ENCODE measurements at regions not wholly inside any gene's neighbourhood (a gene's known extent, or its start where the extent isn't known, plus 50 kb on each side); places are given as distances from the start of the nearest gene placed in this dataset.
A peak's percentile ranks its signal among the peaks of the same experiment; 100 is the strongest.
"Not testable (repeated sequence)": the region's sequence is repeated elsewhere in the genome, so short reads cannot be mapped to it uniquely, and the experiment has no call there.

- H3K9me3 ChIP-seq (ENCODE audit: control insufficient read depth, low read length) = no peaks in the 10 kb centered on the region
- H3K4me1 ChIP-seq (ENCODE audit: control insufficient read depth in 1 of 2, insufficient read depth in 2 of 2, low read length in 2 of 2) = no peaks in the 10 kb centered on the region
- no peak overlapping the region for H3K27ac ChIP-seq (ENCODE audit: low read depth in 1 of 2, low read length in 2 of 2)
- ATAC-seq (ENCODE audit: low FRiP score) = no peak
- H3K4me3 ChIP-seq (ENCODE audit: low read length in 2 of 2) = no peak overlapping the region
- no peak for DNase-seq
- no peaks in the 10 kb centered on the region for H3K36me3 ChIP-seq (ENCODE audit: control insufficient read depth in 1 of 2, insufficient read depth in 2 of 2, low read length in 1 of 2)
- intact Hi-C loops (cut with DNase I) = no loop called here
- WGBS, 2 donors = 88 to 89% methylated on average over 17 of the region's 17 CpGs
- peaks cover 0 to 1% of the 10 kb centered on the region in 2 donors for H3K27me3 ChIP-seq (ENCODE audit: control insufficient read depth in 1 of 2, insufficient read depth in 2 of 2, low read length in 1 of 2)
Observed at GRCh38 chr5:1656271-1656975, 132.7 kb upstream of the LPCAT1 start.

- Histone ChIP-seq H3K4me1 (ENCODE audit: control insufficient read depth in 1 of 2, insufficient read depth in 2 of 2, low read length in 2 of 2) (no peaks in the 10 kb centered on the region), H3K27ac (ENCODE audit: low read depth in 1 of 2, low read length in 2 of 2) (no peak overlapping the region), H3K4me3 (ENCODE audit: low read length in 2 of 2) (no peak overlapping the region), H3K27me3 (ENCODE audit: control insufficient read depth in 1 of 2, insufficient read depth in 2 of 2, low read length in 1 of 2) (peaks cover 0 to 1% of the 10 kb centered on the region in 2 donors), H3K9me3 (ENCODE audit: control insufficient read depth, low read length) (no peaks in the 10 kb centered on the region), H3K36me3 (ENCODE audit: control insufficient read depth in 1 of 2, insufficient read depth in 2 of 2, low read length in 1 of 2) (no peaks in the 10 kb centered on the region)
- intact Hi-C loops (cut with DNase I) = no loop called here
- DNase-seq = no peak
- no peak for ATAC-seq (ENCODE audit: low FRiP score)
- 87 to 90% methylated on average over 27 of the region's 27 CpGs for WGBS, 2 donors
Observed at GRCh38 chr5:1655496-1656270, 131.9 kb upstream of the LPCAT1 start.

GRCh38 chr5:1654786-1655495 is 131.2 kb upstream of the LPCAT1 start:
- Histone ChIP-seq H3K36me3 (ENCODE audit: control insufficient read depth in 1 of 2, insufficient read depth in 2 of 2, low read length in 1 of 2) (no peaks in the 10 kb centered on the region), H3K27ac (ENCODE audit: low read depth in 1 of 2, low read length in 2 of 2) (no peak overlapping the region), H3K4me3 (ENCODE audit: low read length in 2 of 2) (no peak overlapping the region), H3K4me1 (ENCODE audit: control insufficient read depth in 1 of 2, insufficient read depth in 2 of 2, low read length in 2 of 2) (no peaks in the 10 kb centered on the region), H3K9me3 (ENCODE audit: control insufficient read depth, low read length) (no peaks in the 10 kb centered on the region), H3K27me3 (ENCODE audit: control insufficient read depth in 1 of 2, insufficient read depth in 2 of 2, low read length in 1 of 2) (peaks cover 0 to 1% of the 10 kb centered on the region in 2 donors)
- intact Hi-C loops (cut with DNase I) = no loop called here
- WGBS, 2 donors = 66 to 71% methylated on average over 11 to 13 of the region's 13 CpGs
- ATAC-seq (ENCODE audit: low FRiP score) = no peak
- no peak for DNase-seq

- ATAC-seq (ENCODE audit: low FRiP score) = peak; percentile 86
- H3K27ac ChIP-seq (ENCODE audit: low read depth in 1 of 2, low read length in 2 of 2); H3K4me3 ChIP-seq (ENCODE audit: low read length in 2 of 2); intact Hi-C loops (cut with DNase I); H3K4me1 ChIP-seq (ENCODE audit: control insufficient read depth in 1 of 2, insufficient read depth in 2 of 2, low read length in 2 of 2); H3K27me3 ChIP-seq (ENCODE audit: control insufficient read depth in 1 of 2, insufficient read depth in 2 of 2, low read length in 1 of 2); H3K36me3 ChIP-seq (ENCODE audit: control insufficient read depth in 1 of 2, insufficient read depth in 2 of 2, low read length in 1 of 2); H3K9me3 ChIP-seq (ENCODE audit: control insufficient read depth, low read length); DNase-seq: not testable (repeated sequence)
- 7 to 8% methylated on average over 33 to 52 of the region's 60 CpGs for WGBS, 2 donors
Observed at GRCh38 chr5:1653698-1654651, 130.2 kb upstream of the LPCAT1 start.

- H3K27ac ChIP-seq (ENCODE audit: low read depth in 1 of 2, low read length in 2 of 2) = no peak overlapping the region
- 15 to 19% methylated on average over 32 to 35 of the region's 35 CpGs for WGBS, 2 donors
- no peaks in the 10 kb centered on the region for H3K9me3 ChIP-seq (ENCODE audit: control insufficient read depth, low read length)
- no peaks in the 10 kb centered on the region for H3K4me1 ChIP-seq (ENCODE audit: control insufficient read depth in 1 of 2, insufficient read depth in 2 of 2, low read length in 2 of 2)
- H3K4me3 ChIP-seq (ENCODE audit: low read length in 2 of 2) = no peak overlapping the region
- H3K27me3 ChIP-seq (ENCODE audit: control insufficient read depth in 1 of 2, insufficient read depth in 2 of 2, low read length in 1 of 2) = peaks cover 0 to 1% of the 10 kb centered on the region in 2 donors
- DNase-seq (peak in 1 of 2 donors; percentile 47), ATAC-seq (ENCODE audit: low FRiP score) (no peak)
- intact Hi-C loops (cut with DNase I) = no loop called here
- no peaks in the 10 kb centered on the region for H3K36me3 ChIP-seq (ENCODE audit: control insufficient read depth in 1 of 2, insufficient read depth in 2 of 2, low read length in 1 of 2)
Observed at GRCh38 chr5:1652873-1653697, 129.3 kb upstream of the LPCAT1 start.

- no peaks in the 10 kb centered on the region for H3K4me1 ChIP-seq (ENCODE audit: control insufficient read depth in 1 of 2, insufficient read depth in 2 of 2, low read length in 2 of 2)
- intact Hi-C loops (cut with DNase I) = no loop called here
- ATAC-seq (ENCODE audit: low FRiP score) (no peak), DNase-seq (peak in 1 of 2 donors; percentile 60)
- peaks cover 0 to 1% of the 10 kb centered on the region in 2 donors for H3K27me3 ChIP-seq (ENCODE audit: control insufficient read depth in 1 of 2, insufficient read depth in 2 of 2, low read length in 1 of 2)
- H3K27ac ChIP-seq (ENCODE audit: low read depth in 1 of 2, low read length in 2 of 2) = no peak overlapping the region
- no peak overlapping the region for H3K4me3 ChIP-seq (ENCODE audit: low read length in 2 of 2)
- no peaks in the 10 kb centered on the region for H3K9me3 ChIP-seq (ENCODE audit: control insufficient read depth, low read length)
- WGBS, 2 donors = 51 to 53% methylated on average over 12 to 13 of the region's 13 CpGs
- H3K36me3 ChIP-seq (ENCODE audit: control insufficient read depth in 1 of 2, insufficient read depth in 2 of 2, low read length in 1 of 2) = no peaks in the 10 kb centered on the region
Observed at GRCh38 chr5:1651971-1652872, 128.5 kb upstream of the LPCAT1 start.

GRCh38 chr5:1651250-1651649 is 127.5 kb upstream of the LPCAT1 start:
- DNase-seq (peak in 1 of 2 donors; percentile 51), ATAC-seq (ENCODE audit: low FRiP score) (no peak)
- Histone ChIP-seq H3K4me1 (ENCODE audit: control insufficient read depth in 1 of 2, insufficient read depth in 2 of 2, low read length in 2 of 2) (no peaks in the 10 kb centered on the region), H3K27me3 (ENCODE audit: control insufficient read depth in 1 of 2, insufficient read depth in 2 of 2, low read length in 1 of 2) (peaks cover 0 to 1% of the 10 kb centered on the region in 2 donors), H3K9me3 (ENCODE audit: control insufficient read depth, low read length) (no peaks in the 10 kb centered on the region), H3K4me3 (ENCODE audit: low read length in 2 of 2) (no peak overlapping the region), H3K36me3 (ENCODE audit: control insufficient read depth in 1 of 2, insufficient read depth in 2 of 2, low read length in 1 of 2) (no peaks in the 10 kb centered on the region), H3K27ac (ENCODE audit: low read depth in 1 of 2, low read length in 2 of 2) (no peak overlapping the region)
- intact Hi-C loops (cut with DNase I) = no loop called here
- 63 to 65% methylated on average over 4 to 6 of the region's 6 CpGs for WGBS, 2 donors
